ENCODE measurements at regions not wholly inside any gene's neighbourhood (a gene's known extent, or its start where the extent isn't known, plus 50 kb on each side); places are given as distances from the start of the nearest gene placed in this dataset.

- TF ChIP-seq EZH2 (IDR thresholded peaks at IDR 0.05; ENCODE audit: borderline replicate concordance, control insufficient read depth, low read depth, low read length) (no peak), POLR2AphosphoS2 (IDR thresholded peaks at IDR 0.05; ENCODE audit: low read depth, low read length) (no peak)
These were observed 311.8 kb downstream of the PTPRU start for GRCh38 chr1:29548091-29548490.
